ENCODE measurements at regions not wholly inside any gene's neighbourhood (a gene's known extent, or its start where the extent isn't known, plus 50 kb on each side); places are given as distances from the start of the nearest gene placed in this dataset.

DNA sequence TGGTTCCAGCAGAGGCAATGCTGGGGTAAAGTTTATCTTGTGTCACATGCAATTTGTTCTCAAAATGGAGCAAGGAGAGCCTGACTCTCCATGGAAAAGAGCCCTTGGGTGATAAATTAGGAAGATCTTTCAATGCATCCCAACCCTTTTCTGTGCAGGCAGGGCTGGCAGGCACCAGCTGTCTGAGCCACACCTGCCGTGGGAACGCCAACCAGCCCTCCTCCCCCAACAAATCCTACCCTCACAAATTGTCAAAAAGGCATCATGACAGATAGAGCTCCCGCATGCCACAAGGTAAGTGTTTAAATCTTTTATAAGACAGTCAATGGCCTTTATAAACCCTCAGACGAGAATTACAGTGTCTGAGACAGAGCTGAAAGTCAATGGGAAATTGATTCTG is 418.5 kb upstream of the CDH5 start:
- TF ChIP-seq CTCF (conservative IDR thresholded peaks at IDR 0.05; ENCODE audit: control insufficient read depth, insufficient read depth, low read depth, low read length) = no peak
- DNase-seq (ENCODE audit: low read depth) = no peak
- H3K4me3 ChIP-seq (ENCODE audit: control insufficient read depth, low read depth, low read length) = no peak overlapping the region

DNA sequence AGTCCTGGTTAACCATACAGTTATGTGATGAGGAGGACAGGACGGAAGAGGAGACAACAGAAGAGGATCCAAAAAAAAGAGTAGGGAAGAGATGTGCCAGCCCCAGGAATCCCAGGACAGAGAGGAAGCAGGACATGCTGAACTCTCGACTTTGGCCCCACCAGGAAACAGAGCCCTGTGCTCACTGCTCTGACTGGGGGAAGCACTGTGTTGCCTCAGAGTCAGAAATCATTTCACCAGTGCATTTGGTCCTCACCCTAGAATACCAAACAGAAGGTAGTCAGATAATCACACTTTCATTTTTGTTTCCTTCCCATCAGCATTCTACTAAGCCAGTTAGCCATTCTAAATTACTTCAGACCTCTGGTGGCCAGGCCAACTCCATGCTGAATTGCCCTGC is 421.0 kb upstream of the CDH5 start:
- DNase-seq (ENCODE audit: low read depth) = no peak
- H3K4me3 ChIP-seq (ENCODE audit: control insufficient read depth, low read depth, low read length) = no peak overlapping the region
- no peak for TF ChIP-seq CTCF (conservative IDR thresholded peaks at IDR 0.05; ENCODE audit: control insufficient read depth, insufficient read depth, low read depth, low read length)

DNA sequence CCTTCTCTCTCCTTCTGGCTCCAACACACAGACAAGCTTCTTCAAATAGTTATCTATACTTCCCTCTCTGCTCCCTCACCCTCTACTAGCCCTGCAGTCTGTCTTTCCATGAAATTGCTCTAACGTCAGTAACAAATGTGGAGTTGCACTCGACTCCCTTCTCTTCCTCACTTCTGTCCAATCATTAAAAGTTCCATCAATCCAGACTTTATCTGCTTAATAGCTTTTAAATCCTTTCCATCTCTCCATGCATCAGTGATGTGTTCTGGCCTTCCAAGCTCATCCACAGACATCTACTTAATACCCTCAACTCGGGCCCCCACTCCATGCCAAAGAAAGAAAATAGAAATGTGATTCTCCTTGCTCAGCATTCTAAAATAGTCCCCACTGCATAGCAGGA is 422.1 kb upstream of the CDH5 start:
- TF ChIP-seq CTCF (conservative IDR thresholded peaks at IDR 0.05; ENCODE audit: control insufficient read depth, insufficient read depth, low read depth, low read length) = no peak
- no peak overlapping the region for H3K4me3 ChIP-seq (ENCODE audit: control insufficient read depth, low read depth, low read length)
- DNase-seq (ENCODE audit: low read depth) = no peak

- no peak for DNase-seq (ENCODE audit: low read depth)
- no peak overlapping the region for H3K4me3 ChIP-seq (ENCODE audit: control insufficient read depth, low read depth, low read length)
- no peak for TF ChIP-seq CTCF (conservative IDR thresholded peaks at IDR 0.05; ENCODE audit: control insufficient read depth, insufficient read depth, low read depth, low read length)
Observed at GRCh38 chr16:65940711-65941110, 425.8 kb upstream of the CDH5 start.

DNA sequence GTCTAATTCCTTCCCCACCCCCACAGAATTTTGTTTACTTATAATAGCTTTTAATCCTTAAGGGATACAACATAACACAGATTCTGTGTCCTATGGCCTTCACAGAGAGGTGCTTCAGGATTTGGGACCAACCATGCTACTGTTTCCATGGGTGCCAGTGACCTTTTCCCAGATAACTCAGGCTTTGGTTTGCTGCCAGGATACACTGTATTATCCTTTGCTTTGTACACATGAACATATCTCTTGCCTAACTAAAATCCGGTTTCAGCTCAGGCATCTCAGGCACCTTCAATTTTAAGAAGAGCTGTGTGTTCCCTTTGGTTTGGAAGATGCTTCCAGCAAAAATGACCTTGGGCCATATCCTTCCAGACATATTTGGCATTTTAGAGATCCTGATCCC is 428.4 kb upstream of the CDH5 start:
- TF ChIP-seq CTCF (conservative IDR thresholded peaks at IDR 0.05; ENCODE audit: control insufficient read depth, insufficient read depth, low read depth, low read length) = no peak
- H3K4me3 ChIP-seq (ENCODE audit: control insufficient read depth, low read depth, low read length) = no peak overlapping the region
- DNase-seq (ENCODE audit: low read depth) = no peak

DNA sequence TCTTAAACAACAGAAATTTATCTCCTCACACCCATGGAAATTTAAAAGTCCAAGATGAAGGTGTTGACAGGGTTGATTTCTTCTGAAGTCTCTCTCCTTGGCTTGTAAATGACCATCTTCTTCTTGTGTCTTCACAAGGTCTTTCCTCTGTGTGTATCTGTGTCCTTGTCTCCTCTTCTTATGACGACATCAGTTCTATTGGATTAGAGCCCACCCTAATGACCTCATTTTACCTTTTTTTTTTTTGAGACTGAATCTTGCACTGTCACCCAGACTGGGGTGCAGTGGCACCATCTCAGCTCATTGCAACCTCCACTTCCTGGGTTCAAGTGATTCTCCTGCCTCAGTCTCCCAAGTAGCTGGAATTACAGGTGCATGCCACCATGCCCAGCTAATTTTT is 429.0 kb upstream of the CDH5 start:
- no peak for TF ChIP-seq CTCF (conservative IDR thresholded peaks at IDR 0.05; ENCODE audit: control insufficient read depth, insufficient read depth, low read depth, low read length)
- no peak overlapping the region for H3K4me3 ChIP-seq (ENCODE audit: control insufficient read depth, low read depth, low read length)
- DNase-seq (ENCODE audit: low read depth) = no peak

DNA sequence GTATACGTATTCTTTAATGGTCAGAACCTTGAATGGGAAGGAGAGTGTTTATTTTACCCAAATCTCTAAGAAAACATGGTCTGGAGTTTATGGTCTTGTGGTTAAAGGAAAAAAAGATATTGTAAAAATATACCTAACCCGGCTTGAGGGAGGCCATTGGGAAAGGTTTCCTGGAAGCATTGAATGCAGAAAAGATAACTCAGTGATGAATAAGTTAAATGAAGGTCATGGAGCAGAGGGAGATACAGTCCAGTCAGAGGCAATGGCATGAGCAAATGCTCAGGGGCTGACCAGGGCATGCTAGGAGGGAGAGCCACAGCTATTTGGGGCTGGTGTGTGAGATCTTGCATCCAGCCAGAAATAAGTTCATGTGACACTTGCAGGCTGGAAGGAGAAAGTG is 430.4 kb upstream of the CDH5 start:
- no peak overlapping the region for H3K4me3 ChIP-seq (ENCODE audit: control insufficient read depth, low read depth, low read length)
- DNase-seq (ENCODE audit: low read depth) = no peak
- TF ChIP-seq CTCF (conservative IDR thresholded peaks at IDR 0.05; ENCODE audit: control insufficient read depth, insufficient read depth, low read depth, low read length) = no peak

Data from fibroblast of mammary gland (primary cell).